Trophoblast cell (in vitro differentiated cells and primary cell): ENCODE measurements at regions not wholly inside any gene's neighbourhood (a gene's known extent, or its start where the extent isn't known, plus 50 kb on each side); places are given as distances from the start of the nearest gene placed in this dataset.

Experiments used
- DNase-seq, 2 donors: peaks; one replicate each; pipeline ENCODE4 v3.0.0-alpha.2; 2016
- H2AFZ ChIP-seq: 2 replicates; pipeline ENCODE4 v1.6.1; 2013; ENCODE audit warnings: low read length, moderate library complexity, mild to moderate bottlenecking; ENCODE audit not compliant: insufficient read depth, poor library complexity
- H2AK5ac ChIP-seq: 2 replicates; pipeline ENCODE4 v1.6.1; 2013; ENCODE audit warnings: mild to moderate bottlenecking, low read length
- H2BK120ac ChIP-seq: 2 replicates; pipeline ENCODE4 v1.6.1; 2013; ENCODE audit warnings: low read length, mild to moderate bottlenecking, moderate library complexity; ENCODE audit not compliant: insufficient read depth, poor library complexity
- H2BK12ac ChIP-seq: 2 replicates; pipeline ENCODE4 v1.6.1; 2013; ENCODE audit warnings: mild to moderate bottlenecking, low read length, moderate library complexity
- H2BK5ac ChIP-seq: 2 replicates; pipeline ENCODE4 v1.6.1; 2013; ENCODE audit warnings: low read length, low read depth, moderate library complexity, mild to moderate bottlenecking; ENCODE audit not compliant: poor library complexity
- H3K14ac ChIP-seq: 2 replicates; pipeline ENCODE4 v1.6.1; 2013; ENCODE audit warnings: mild to moderate bottlenecking, low read length
- H3K18ac ChIP-seq: 2 replicates; pipeline ENCODE4 v1.6.1; 2013; ENCODE audit warnings: mild to moderate bottlenecking, low read length
- H3K23ac ChIP-seq: 2 replicates; pipeline ENCODE4 v1.6.1; 2013; ENCODE audit warnings: low read length
- H3K27ac ChIP-seq: 2 replicates; pipeline ENCODE4 v1.5.1; 2013; ENCODE audit warnings: low read depth, mild to moderate bottlenecking, inconsistent platforms, low read length, moderate library complexity
- H3K27me3 ChIP-seq: 2 replicates; pipeline ENCODE4 v1.6.1; 2013; ENCODE audit warnings: inconsistent platforms, mild to moderate bottlenecking, low read length, moderate library complexity; ENCODE audit not compliant: insufficient read depth
- H3K36me3 ChIP-seq, 2 experiments: 1 replicate in 1 of 2; 2 replicates in 1 of 2; pipeline ENCODE4 v1.6.1; 2013; ENCODE audit warnings: low read length in 2 of 2, mild to moderate bottlenecking in 2 of 2, moderate library complexity in 1 of 2; ENCODE audit not compliant: insufficient read depth in 2 of 2, control insufficient read depth in 1 of 2
- H3K4ac ChIP-seq: 2 replicates; pipeline ENCODE4 v1.6.1; 2013; ENCODE audit warnings: low read depth, mild to moderate bottlenecking, low read length, moderate library complexity
- H3K4me1 ChIP-seq, 2 experiments: 1 replicate in 1 of 2; 2 replicates in 1 of 2; pipeline ENCODE4 v1.6.1; 2013; ENCODE audit warnings: low read length in 2 of 2, mild to moderate bottlenecking in 2 of 2, moderate library complexity in 1 of 2; ENCODE audit not compliant: insufficient read depth in 2 of 2, control insufficient read depth in 1 of 2
- H3K4me2 ChIP-seq: 2 replicates; pipeline ENCODE4 v1.6.1; 2013; ENCODE audit warnings: inconsistent platforms, mild to moderate bottlenecking, low read length, moderate library complexity
- H3K4me3 ChIP-seq: 2 replicates; pipeline ENCODE4 v1.5.1; 2013; ENCODE audit warnings: mild to moderate bottlenecking, low read depth, low read length, inconsistent platforms
- H3K79me1 ChIP-seq: one replicate; pipeline ENCODE4 v1.6.1; 2013; ENCODE audit warnings: low read length
- H3K79me2 ChIP-seq: 2 replicates; pipeline ENCODE4 v1.6.1; 2013; ENCODE audit warnings: low read length, mild to moderate bottlenecking; ENCODE audit not compliant: control insufficient read depth, insufficient read depth, poor library complexity
- H3K9ac ChIP-seq: 2 replicates; pipeline ENCODE4 v1.6.1; 2013; ENCODE audit warnings: mild to moderate bottlenecking, low read length
- H3K9me3 ChIP-seq: 2 replicates; pipeline ENCODE4 v1.6.1; 2013; ENCODE audit warnings: low read depth, mild to moderate bottlenecking, control low read depth, inconsistent platforms, low read length; ENCODE audit not compliant: insufficient read depth
- H4K12ac ChIP-seq: 2 replicates; pipeline ENCODE4 v1.6.1; 2013; ENCODE audit warnings: low read depth, mild to moderate bottlenecking, low read length, moderate library complexity
- H4K8ac ChIP-seq: 2 replicates; pipeline ENCODE4 v1.6.1; 2013; ENCODE audit warnings: low read depth, mild to moderate bottlenecking, low read length, moderate library complexity
- H4K91ac ChIP-seq: one replicate; pipeline ENCODE4 v1.6.1; 2013; ENCODE audit warnings: low read depth, mild to moderate bottlenecking, low read length, moderate library complexity
- WGBS: extraction: QIAGEN DNeasy Blood & Tissue Kit; methylation state at CpG from one replicate; pipeline ENCODE4 v1.1.7; 2013; ENCODE audit warnings: missing lambda C conversion rate; ENCODE audit not compliant: insufficient read length, insufficient coverage; ENCODE audit errors: extremely low coverage; 5-methylcytosine and 5-hydroxymethylcytosine counted together

DNA sequence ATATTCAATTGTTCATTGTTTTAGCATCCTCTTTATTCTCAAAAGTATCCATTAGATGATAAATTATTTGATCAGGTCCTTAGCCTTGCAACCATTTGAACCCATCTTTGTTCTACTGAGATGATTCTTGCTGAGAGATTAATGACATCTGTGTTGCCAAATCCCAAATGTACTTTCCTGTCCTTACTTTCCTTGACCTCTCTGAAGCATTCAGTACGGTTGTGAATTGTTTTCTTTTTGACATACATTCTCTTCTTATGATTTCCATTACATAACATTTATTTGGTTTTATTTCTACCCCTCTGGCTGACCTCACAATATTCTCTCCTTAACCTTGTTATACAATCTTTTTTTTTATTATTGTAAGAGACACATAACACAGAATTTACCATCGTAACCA lies 1058.6 kb upstream of the CNTNAP5 start:
- Histone ChIP-seq H3K79me1 (no peaks in the 10 kb centered on the region), H3K4me3 (no peak overlapping the region), H3K79me2 (no peaks in the 10 kb centered on the region), H2BK120ac (no peak overlapping the region), H3K27ac (no peak overlapping the region), H3K9me3 (no peaks in the 10 kb centered on the region), H3K14ac (no peak overlapping the region), H3K36me3 (no peaks in the 10 kb centered on the region), H3K4me1 (no peaks in the 10 kb centered on the region), H3K4me2 (no peak overlapping the region), H4K91ac (no peak overlapping the region), H3K18ac (no peak overlapping the region), H2AK5ac (no peak overlapping the region), H3K9ac (no peak overlapping the region), H4K12ac (no peak overlapping the region), H2BK12ac (no peak overlapping the region), H2BK5ac (no peak overlapping the region), H3K23ac (no peak overlapping the region), H2AFZ (no peak overlapping the region), H3K4ac (no peak overlapping the region), H4K8ac (no peak overlapping the region), H3K27me3 (no peaks in the 10 kb centered on the region)
- no peak for DNase-seq
- no CpG with 5 or more reads among the region's 2 CpGs for WGBS

DNA sequence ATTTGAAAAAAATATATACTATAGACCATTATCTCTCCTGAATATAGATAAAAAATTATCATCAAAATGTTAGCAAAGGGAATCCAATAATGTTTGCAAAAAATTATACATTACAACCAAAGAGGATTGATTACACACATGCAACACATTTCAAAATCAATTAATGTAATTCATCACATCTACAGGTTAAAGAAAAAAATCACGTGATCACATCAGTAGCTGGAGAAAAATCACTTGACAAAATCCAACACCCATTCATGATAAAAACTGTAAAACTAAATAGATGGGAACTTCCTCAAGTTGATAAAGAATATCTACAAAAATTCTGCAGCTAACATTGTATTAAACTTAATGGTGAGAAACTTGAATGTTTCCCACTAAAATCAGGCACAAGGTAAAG lies 1047.5 kb upstream of the CNTNAP5 start:
- Histone ChIP-seq H3K9me3 (no peaks in the 10 kb centered on the region), H2AK5ac (no peak overlapping the region), H3K79me2 (no peaks in the 10 kb centered on the region), H3K4me1 (no peaks in the 10 kb centered on the region), H3K9ac (no peak overlapping the region), H3K27ac (no peak overlapping the region), H4K12ac (no peak overlapping the region), H3K79me1 (no peaks in the 10 kb centered on the region), H3K4me3 (no peak overlapping the region), H4K91ac (no peak overlapping the region), H3K18ac (no peak overlapping the region), H3K36me3 (no peaks in the 10 kb centered on the region), H3K4ac (no peak overlapping the region), H2BK5ac (no peak overlapping the region), H3K14ac (no peak overlapping the region), H3K23ac (no peak overlapping the region), H3K4me2 (no peak overlapping the region), H4K8ac (no peak overlapping the region), H2AFZ (no peak overlapping the region), H3K27me3 (no peaks in the 10 kb centered on the region), H2BK12ac (no peak overlapping the region), H2BK120ac (no peak overlapping the region)
- no CpG with 5 or more reads among the region's 1 CpG for WGBS
- DNase-seq = no peak

DNA sequence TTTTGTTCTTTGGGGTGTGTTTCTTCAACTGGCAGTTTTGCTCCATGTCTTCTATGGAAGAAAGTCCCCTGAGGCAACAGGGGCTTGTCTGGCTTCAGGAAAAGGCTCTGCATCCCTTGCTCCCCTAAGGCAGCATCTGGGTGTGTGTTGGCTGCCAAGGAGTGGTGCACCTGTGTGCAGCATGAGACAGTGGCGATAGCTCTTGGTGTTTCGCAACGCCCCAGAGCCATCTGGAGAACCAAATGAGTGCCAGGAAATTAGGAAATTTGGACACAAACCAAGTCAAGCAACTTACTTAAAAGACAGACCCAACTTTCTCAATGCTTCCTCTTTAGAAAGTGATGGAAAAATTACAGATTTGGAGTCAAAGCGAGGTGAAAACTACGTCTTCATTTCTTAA lies 1044.4 kb upstream of the CNTNAP5 start:
- Histone ChIP-seq H3K36me3 (no peaks in the 10 kb centered on the region), H3K18ac (no peak overlapping the region), H4K12ac (no peak overlapping the region)

DNA sequence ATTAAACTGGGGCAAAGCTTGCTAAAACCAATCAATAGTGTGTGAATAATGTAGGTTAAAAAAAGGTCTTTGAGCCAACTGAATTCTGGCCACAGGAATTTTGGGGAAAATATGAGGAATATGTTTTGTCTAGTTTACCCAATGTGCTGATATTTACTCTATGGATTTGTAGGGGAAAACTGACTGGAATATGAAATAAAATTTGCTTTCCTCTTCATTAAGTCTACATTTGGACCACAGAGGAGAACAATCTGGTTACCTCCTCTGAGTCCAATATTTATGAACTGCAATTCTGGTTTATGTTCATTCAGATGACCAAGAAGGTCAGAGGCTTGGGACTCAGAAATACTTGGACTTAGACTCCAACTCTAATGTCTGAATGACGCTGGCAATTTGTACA lies 1042.2 kb upstream of the CNTNAP5 start:
- WGBS = no CpG with 5 or more reads among the region's 1 CpG
- H4K12ac ChIP-seq = no peak overlapping the region
- no peak overlapping the region for H3K27ac ChIP-seq
- no peak overlapping the region for H3K23ac ChIP-seq
- no peak overlapping the region for H2BK5ac ChIP-seq
- no peak overlapping the region for H3K4ac ChIP-seq
- H4K91ac ChIP-seq = no peak overlapping the region
- no peaks in the 10 kb centered on the region for H3K27me3 ChIP-seq
- H3K4me3 ChIP-seq = no peak overlapping the region
- H3K4me2 ChIP-seq = no peak overlapping the region
- no peak overlapping the region for H3K14ac ChIP-seq
- H3K9me3 ChIP-seq = no peaks in the 10 kb centered on the region
- DNase-seq = no peak
- H3K18ac ChIP-seq = no peak overlapping the region
- H2AFZ ChIP-seq = no peak overlapping the region
- H2BK120ac ChIP-seq = no peak overlapping the region
- no peaks in the 10 kb centered on the region for H3K79me1 ChIP-seq
- H2BK12ac ChIP-seq = no peak overlapping the region
- H3K9ac ChIP-seq = no peak overlapping the region
- no peak overlapping the region for H4K8ac ChIP-seq
- H3K4me1 ChIP-seq = no peaks in the 10 kb centered on the region
- H3K36me3 ChIP-seq = no peaks in the 10 kb centered on the region
- H3K79me2 ChIP-seq = no peaks in the 10 kb centered on the region
- H2AK5ac ChIP-seq = no peak overlapping the region

More for the DNA sequence above, 1044.4 kb upstream of the CNTNAP5 start:
- Histone ChIP-seq H4K8ac (no peak overlapping the region), H3K4me2 (no peak overlapping the region), H2AFZ (no peak overlapping the region), H4K91ac (no peak overlapping the region), H2BK12ac (no peak overlapping the region), H3K4ac (no peak overlapping the region), H3K27ac (no peak overlapping the region), H3K9ac (no peak overlapping the region), H3K9me3 (no peaks in the 10 kb centered on the region), H3K4me1 (no peaks in the 10 kb centered on the region), H2BK5ac (no peak overlapping the region), H2BK120ac (no peak overlapping the region), H3K23ac (no peak overlapping the region), H2AK5ac (no peak overlapping the region), H3K14ac (no peak overlapping the region), H3K79me2 (no peaks in the 10 kb centered on the region), H3K27me3 (no peaks in the 10 kb centered on the region), H3K79me1 (no peaks in the 10 kb centered on the region), H3K4me3 (no peak overlapping the region)
- no CpG with 5 or more reads among the region's 5 CpGs for WGBS
- DNase-seq = no peak
